ENCODE measurements at regions not wholly inside any gene's neighbourhood (a gene's known extent, or its start where the extent isn't known, plus 50 kb on each side); places are given as distances from the start of the nearest gene placed in this dataset.

GRCh38 chr2:128477026-128477820 lies 158.6 kb upstream of the HS6ST1 start:
- Histone ChIP-seq H3K4me3 (no peak overlapping the region), H2AFZ (no peak overlapping the region), H3K9me2 (replicated peaks; ENCODE audit: insufficient read depth) (no peaks in the 10 kb centered on the region), H3K4me1 (ENCODE audit: insufficient read depth) (peaks cover 14% of the 10 kb centered on the region), H3K36me3 (replicated peaks; ENCODE audit: insufficient read depth, low read depth) (no peaks in the 10 kb centered on the region), H3K27me3 (no peaks in the 10 kb centered on the region), H3K79me2 (no peaks in the 10 kb centered on the region), H3K27ac (no peak overlapping the region), H4K20me1 (ENCODE audit: insufficient read depth, poor library complexity, severe bottlenecking) (no peaks in the 10 kb centered on the region), H3K4me2 (no peak overlapping the region), H3K9me3 (ENCODE audit: low read depth) (no peaks in the 10 kb centered on the region)
- no peak for DNase-seq (ENCODE audit: low spot score)
- TF ChIP-seq EZH2 (IDR thresholded peaks at IDR 0.05; ENCODE audit: borderline replicate concordance) (no peak), CTCF (IDR thresholded peaks at IDR 0.05; ENCODE audit: poor library complexity) (no peak), EZH2phosphoT487 (IDR thresholded peaks at IDR 0.05; ENCODE audit: low read depth, severe bottlenecking, unreplicated experiment) (no peak)
- WGBS (ENCODE audit: low lambda C conversion rate, missing lambda C conversion rate) = 93% methylated on average over 12 of the region's 12 CpGs

GRCh38 chr2:128477891-128478290 lies 159.2 kb upstream of the HS6ST1 start:
- Histone ChIP-seq H3K4me3 (no peak overlapping the region), H3K27me3 (no peaks in the 10 kb centered on the region), H3K9me2 (replicated peaks; ENCODE audit: insufficient read depth) (no peaks in the 10 kb centered on the region), H3K4me1 (ENCODE audit: insufficient read depth) (peaks cover 11% of the 10 kb centered on the region), H4K20me1 (ENCODE audit: insufficient read depth, poor library complexity, severe bottlenecking) (no peaks in the 10 kb centered on the region), H2AFZ (no peak overlapping the region), H3K27ac (no peak overlapping the region), H3K79me2 (no peaks in the 10 kb centered on the region), H3K9me3 (ENCODE audit: low read depth) (no peaks in the 10 kb centered on the region), H3K36me3 (replicated peaks; ENCODE audit: insufficient read depth, low read depth) (no peaks in the 10 kb centered on the region), H3K4me2 (no peak overlapping the region)
- no peak for TF ChIP-seq EZH2 (IDR thresholded peaks at IDR 0.05; ENCODE audit: borderline replicate concordance)
- TF ChIP-seq EZH2phosphoT487 (IDR thresholded peaks at IDR 0.05; ENCODE audit: low read depth, severe bottlenecking, unreplicated experiment) = no peak
- no peak for TF ChIP-seq CTCF (IDR thresholded peaks at IDR 0.05; ENCODE audit: poor library complexity)
- 79% methylated on average over 2 of the region's 2 CpGs for WGBS (ENCODE audit: low lambda C conversion rate, missing lambda C conversion rate)
- no peak for DNase-seq (ENCODE audit: low spot score)

GRCh38 chr2:128485761-128486639 lies 167.3 kb upstream of the HS6ST1 start:
- H3K27me3 ChIP-seq = peaks cover 4% of the 10 kb centered on the region
- TF ChIP-seq EZH2phosphoT487 (IDR thresholded peaks at IDR 0.05; ENCODE audit: low read depth, severe bottlenecking, unreplicated experiment) (no peak), CTCF (IDR thresholded peaks at IDR 0.05; ENCODE audit: poor library complexity) (no peak), EZH2 (IDR thresholded peaks at IDR 0.05; ENCODE audit: borderline replicate concordance) (no peak)
- no peaks in the 10 kb centered on the region for H3K9me3 ChIP-seq (ENCODE audit: low read depth)
- H3K79me2 ChIP-seq = no peaks in the 10 kb centered on the region
- 94% methylated on average over 33 of the region's 34 CpGs for WGBS (ENCODE audit: low lambda C conversion rate, missing lambda C conversion rate)
- no peak overlapping the region for H3K4me2 ChIP-seq
- no peaks in the 10 kb centered on the region for H3K36me3 ChIP-seq (replicated peaks; ENCODE audit: insufficient read depth, low read depth)
- DNase-seq (ENCODE audit: low spot score) = no peak
- no peaks in the 10 kb centered on the region for H4K20me1 ChIP-seq (ENCODE audit: insufficient read depth, poor library complexity, severe bottlenecking)
- H3K9me2 ChIP-seq (replicated peaks; ENCODE audit: insufficient read depth) = no peaks in the 10 kb centered on the region
- no peak overlapping the region for H2AFZ ChIP-seq
- H3K27ac ChIP-seq = no peak overlapping the region
- no peak overlapping the region for H3K4me3 ChIP-seq
- H3K4me1 ChIP-seq (ENCODE audit: insufficient read depth) = no peaks in the 10 kb centered on the region
